ENCODE measurements at regions not wholly inside any gene's neighbourhood (a gene's known extent, or its start where the extent isn't known, plus 50 kb on each side); places are given as distances from the start of the nearest gene placed in this dataset.

- DNase-seq, result no peak
- ATAC-seq, result no peak
These were observed 741.8 kb downstream of the IGSF11 start for GRCh38 chr3:118292841-118293240.

- ATAC-seq, result no peak
- DNase-seq, result no peak
These were observed 736.5 kb downstream of the IGSF11 start for GRCh38 chr3:118298133-118298532.

- ATAC-seq, result no peak
- no peak for DNase-seq
These were observed 730.1 kb downstream of the IGSF11 start for GRCh38 chr3:118304557-118304956.

DNA sequence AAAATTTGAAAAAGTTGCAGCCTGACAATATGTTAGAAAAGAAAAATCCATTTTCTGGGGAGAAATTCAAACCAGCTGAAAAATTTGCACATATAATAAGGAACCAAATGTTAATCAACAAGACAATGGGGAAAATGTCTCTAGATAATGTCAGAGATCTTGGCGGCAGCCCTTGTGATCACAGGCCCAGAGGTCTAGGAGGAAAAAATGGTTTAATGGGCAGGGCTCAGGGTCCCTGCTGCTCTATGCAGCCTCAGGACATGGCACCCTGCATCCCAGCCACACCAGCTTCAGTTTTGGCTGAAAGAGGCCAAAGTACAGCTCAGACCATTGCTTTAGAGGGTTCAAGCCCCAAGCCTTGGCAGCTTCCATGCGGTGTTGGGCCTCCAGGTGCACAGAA is 701.9 kb downstream of the IGSF11 start:
- ATAC-seq, result no peak
- DNase-seq, result no peak

- no peak for ATAC-seq
- DNase-seq, result no peak
These were observed 697.0 kb downstream of the IGSF11 start for GRCh38 chr3:118337649-118338048.

GRCh38 chr3:118347396-118348168 is 687.1 kb downstream of the IGSF11 start:
- ATAC-seq (no peak), DNase-seq (no peak)

DNA sequence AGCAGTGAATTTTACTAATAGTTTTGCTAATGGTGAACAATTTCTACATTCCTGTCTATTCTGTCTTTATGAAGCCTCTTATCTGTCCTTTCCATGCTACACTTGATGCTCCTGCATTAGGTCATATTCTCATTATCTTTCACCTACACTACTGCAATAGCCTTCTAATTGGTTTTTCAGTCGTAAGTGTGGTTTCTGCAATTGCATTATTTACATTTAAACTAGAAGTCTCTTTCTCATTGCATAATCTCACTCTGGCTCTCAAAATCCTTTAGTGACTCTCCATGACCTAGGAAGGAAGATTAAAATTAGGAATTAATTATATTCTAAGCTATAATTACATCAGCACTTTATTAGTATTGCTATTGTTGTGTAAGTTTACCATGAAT is 686.5 kb downstream of the IGSF11 start:
- ATAC-seq (no peak), DNase-seq (no peak)

- ATAC-seq (no peak), DNase-seq (no peak)
These were observed 680.1 kb downstream of the IGSF11 start for GRCh38 chr3:118354556-118354955.

- ATAC-seq, result no peak
These were observed 664.7 kb downstream of the IGSF11 start for GRCh38 chr3:118369892-118370491.

GRCh38 chr3:118380576-118380975 is 654.1 kb downstream of the IGSF11 start:
- no peak for ATAC-seq
- no peak for DNase-seq

More at GRCh38 chr3:118369892-118370491, 664.7 kb downstream of the IGSF11 start:
- no peak for DNase-seq

DNA sequence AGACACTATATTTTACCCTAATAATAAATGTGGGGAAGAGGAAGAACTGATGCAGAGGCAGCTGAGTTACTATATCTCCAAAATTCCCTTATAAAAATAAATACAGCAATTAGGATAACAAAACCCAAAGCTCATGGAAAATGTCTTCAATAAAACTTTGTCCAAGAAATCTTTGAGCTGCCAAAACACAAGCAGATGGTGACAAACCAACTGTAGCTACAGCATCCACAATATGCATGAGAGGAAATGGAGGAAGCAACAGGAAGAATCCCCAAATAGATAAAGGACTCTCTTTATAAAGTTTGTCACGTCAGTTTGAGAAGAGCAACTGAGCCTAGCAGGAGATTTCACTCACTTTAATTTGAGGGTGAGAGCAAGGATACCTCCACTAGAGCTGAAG is 638.2 kb downstream of the IGSF11 start:
- ATAC-seq, result no peak
- DNase-seq, result no peak

DNA sequence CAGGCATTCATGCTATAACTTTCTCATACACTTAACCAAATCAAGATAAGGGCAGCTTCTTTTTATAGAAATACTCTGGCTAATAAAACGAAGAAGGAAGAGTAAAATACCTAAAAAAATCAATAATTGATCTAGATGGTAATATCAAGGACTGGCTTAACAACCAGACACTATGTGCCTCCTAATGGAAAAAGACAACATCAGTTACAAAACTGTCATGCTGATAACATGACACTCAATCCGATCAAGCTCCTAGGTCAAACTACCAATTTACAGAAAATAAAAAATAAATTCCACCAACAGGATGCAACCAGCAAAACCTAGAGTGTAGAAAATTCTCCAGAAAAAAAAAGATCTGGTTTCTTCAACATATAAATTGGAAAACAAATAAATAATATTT is 634.6 kb downstream of the IGSF11 start:
- no peak for ATAC-seq

GRCh38 chr3:118400886-118401285 is 633.8 kb downstream of the IGSF11 start:
- DNase-seq (no peak), ATAC-seq (no peak)

More for the DNA sequence above, 634.6 kb downstream of the IGSF11 start:
- DNase-seq, result no peak

DNA sequence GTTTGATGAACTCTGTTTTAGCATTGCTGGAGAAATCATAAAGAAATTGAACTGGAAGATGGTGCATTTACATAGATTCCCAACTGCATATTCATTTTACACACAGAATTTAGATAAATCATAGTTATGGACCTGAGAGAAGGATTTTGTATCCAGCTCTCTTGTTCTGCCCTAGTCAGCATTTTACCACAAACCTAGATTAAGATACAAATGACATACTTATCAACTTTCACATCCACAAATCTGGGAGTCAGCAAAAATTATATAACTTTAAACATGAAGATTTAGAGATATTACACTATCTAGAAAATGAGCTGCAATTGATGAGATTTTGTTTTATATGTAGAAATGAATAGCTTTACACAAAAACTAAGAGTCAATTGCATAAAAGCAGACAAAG is 632.8 kb downstream of the IGSF11 start:
- no peak for DNase-seq

GRCh38 chr3:118402971-118403370 is 631.7 kb downstream of the IGSF11 start:
- no peak for ATAC-seq
- no peak for DNase-seq

More for the DNA sequence above, 632.8 kb downstream of the IGSF11 start:
- ATAC-seq, result no peak

- no peak for DNase-seq
- ATAC-seq, result no peak
These were observed 628.1 kb downstream of the IGSF11 start for GRCh38 chr3:118406562-118406961.

- DNase-seq, result no peak
- ATAC-seq, result no peak
These were observed 626.2 kb downstream of the IGSF11 start for GRCh38 chr3:118408431-118408830.

DNA sequence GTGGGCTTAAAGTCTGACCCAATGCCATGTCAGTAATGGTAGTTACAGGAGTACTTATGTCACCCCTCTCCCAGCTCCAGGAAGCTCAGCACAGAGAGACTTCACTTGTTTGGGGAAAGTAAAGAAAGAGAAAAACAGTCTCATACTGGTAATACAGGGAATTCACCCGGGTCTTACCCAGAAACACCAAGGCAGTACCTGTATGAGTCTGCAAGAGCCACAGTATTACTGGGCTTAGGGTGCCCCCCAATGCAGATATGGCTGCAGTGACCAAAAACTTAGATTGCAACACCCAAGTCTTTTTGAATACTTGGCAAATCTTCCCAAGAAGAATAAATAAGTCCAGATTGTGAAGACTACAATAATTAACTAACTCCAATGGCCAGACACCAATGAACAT is 622.1 kb downstream of the IGSF11 start:
- DNase-seq (no peak), ATAC-seq (no peak)

DNA sequence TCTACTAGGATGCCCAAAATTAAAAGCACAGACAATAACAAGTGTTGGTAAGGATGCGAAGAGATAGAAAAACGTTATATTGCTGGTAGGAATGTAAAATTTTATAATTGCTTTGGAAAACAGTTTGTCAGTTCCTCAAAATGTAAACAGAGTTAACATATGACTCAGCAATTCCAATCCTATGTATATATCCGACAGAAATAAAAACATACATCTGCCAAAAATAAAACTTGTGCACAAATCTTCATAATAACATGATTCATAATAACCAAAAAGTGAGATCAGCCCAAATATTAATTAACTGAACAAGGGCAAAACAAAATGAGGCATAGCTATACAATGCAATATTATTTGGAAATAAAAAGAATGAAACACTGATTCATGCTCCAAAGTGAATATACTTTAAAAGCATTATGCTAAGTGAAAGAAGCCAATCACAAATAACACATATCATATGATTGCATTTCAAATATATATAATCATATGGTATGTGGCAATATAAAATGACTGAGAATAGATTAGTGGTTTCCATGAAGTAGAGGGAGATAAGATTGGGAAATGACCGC is 609.3 kb downstream of the IGSF11 start:
- DNase-seq (no peak), ATAC-seq (no peak)

DNA sequence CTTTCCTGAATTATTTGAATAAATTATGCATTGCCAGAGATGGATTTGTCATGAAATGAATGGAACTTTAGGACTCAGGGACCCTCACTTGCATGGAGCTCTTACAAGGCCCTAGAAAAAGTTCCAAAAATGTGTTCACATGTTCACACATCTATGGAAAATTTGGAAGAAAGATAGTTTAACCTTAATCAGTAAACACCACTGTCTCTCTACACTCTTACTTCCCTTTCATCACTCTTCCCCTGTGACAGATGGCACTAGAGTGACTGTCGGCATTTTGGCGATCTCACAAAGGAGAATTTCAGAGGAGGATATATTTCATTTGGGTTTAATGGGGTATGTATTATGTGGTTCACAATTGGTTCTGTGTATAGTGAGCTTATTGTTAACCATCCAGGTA is 600.8 kb downstream of the IGSF11 start:
- DNase-seq (no peak), ATAC-seq (no peak)

DNA sequence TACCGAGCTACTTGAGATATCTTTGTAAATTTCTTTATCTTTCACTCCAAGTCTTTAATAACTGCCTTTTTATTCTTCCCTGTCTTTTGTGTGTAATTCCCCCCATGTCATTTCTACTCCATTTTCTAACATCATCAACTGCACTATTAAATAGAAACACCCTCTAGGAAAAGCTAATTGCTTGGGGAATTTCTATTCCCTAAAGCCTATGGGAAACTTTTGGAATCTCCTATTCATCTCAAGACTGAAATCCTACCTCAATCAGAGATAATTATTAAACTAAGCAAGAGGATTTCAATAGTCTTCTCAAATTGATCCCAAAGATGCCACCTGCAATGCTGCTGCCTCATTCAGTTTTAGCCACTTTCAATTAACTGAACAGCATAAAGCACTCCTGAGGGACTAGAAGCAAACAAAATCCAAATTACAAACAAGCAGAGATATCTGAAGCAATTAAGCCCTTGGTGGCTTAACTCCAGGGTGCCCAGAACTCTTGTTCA is 598.7 kb downstream of the IGSF11 start:
- ATAC-seq (no peak), DNase-seq (no peak)

DNA sequence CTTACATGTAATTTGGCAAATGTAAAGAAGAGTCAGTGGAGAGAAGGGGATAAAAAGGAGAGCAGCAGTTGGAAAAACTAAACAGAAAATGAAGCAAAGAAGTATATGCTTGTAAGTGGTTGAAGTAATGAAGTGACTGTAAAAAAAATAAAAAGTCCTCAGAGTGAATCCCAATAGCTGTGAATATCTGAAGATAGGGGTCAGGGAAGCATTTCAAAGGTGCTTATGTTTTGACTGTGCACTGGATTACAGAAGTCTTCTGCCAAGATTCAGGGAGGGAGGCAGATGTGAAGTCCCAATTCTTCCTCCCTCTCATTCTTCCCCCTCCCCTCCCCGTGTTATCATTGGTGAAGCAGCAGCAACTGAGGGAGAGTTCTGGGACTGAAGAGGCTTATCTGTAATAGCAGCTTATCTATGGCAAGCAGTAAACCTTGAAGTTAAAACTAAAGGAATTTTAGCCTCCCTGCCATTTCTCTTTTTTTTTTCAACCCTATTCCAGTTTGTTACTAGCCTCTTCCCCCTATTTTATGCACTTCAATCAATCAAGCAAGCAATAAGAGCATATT is 597.9 kb downstream of the IGSF11 start:
- DNase-seq (no peak), ATAC-seq (no peak)

DNA sequence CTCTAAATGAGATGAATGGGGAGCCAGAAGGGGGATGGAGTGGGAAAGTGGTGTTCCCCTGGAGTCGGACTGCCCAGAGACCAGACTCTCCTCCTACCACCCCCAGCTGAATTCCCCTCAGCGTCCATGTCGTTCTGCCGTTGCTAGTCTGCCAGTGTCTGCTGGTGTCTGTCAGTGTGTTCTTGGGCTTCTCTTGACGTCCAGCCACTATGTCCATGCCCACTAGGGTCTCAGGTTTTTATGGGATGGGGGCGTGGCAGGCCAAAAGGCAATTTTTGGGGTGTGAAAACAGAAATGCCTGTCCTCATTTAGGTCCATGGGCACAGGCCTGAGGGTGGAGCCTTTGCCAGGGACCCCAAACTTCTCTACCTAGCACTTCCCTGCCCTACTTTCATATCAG is 589.6 kb downstream of the IGSF11 start:
- ATAC-seq, result no peak
- no peak for DNase-seq
